ENCODE measurements at regions not wholly inside any gene's neighbourhood (a gene's known extent, or its start where the extent isn't known, plus 50 kb on each side); places are given as distances from the start of the nearest gene placed in this dataset.

- TF ChIP-seq CTCF (IDR thresholded peaks at IDR 0.05) (no peak), POLR2A (IDR thresholded peaks at IDR 0.05) (no peak)
Observed at GRCh38 chr16:5442054-5442453, 344.5 kb upstream of the EEF2KMT start.
